ENCODE measurements at regions not wholly inside any gene's neighbourhood (a gene's known extent, or its start where the extent isn't known, plus 50 kb on each side); places are given as distances from the start of the nearest gene placed in this dataset.

DNA sequence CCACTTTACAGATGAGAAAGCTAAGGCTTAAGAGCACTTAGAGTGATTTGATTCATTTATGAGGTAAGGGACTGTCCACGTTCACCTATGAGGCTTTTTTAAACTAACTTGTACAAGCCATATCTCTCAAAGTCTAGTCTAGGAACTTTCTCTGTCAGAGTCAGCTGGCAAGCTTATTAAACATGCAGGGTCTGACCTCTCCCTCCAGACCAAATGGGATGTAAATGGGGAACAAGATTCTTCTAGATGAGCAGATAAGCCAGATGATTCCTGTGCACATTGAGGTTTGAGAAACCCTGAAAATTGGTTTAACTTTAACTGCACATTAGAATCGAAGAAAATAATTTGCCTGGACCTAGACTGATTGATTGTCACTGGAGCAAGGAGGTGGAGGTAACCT lies 160.0 kb upstream of the SPRY1 start:
- TF ChIP-seq POLR2A (IDR thresholded peaks at IDR 0.05), result no peak
- TF ChIP-seq CTCF (IDR thresholded peaks at IDR 0.05 in 8 of 11, conservative IDR thresholded peaks at IDR 0.05 in 3 of 11), result no peak

All from spleen (tissue), 7 donors.